Tibial artery (tissue), 4 donors: ENCODE measurements at regions not wholly inside any gene's neighbourhood (a gene's known extent, or its start where the extent isn't known, plus 50 kb on each side); places are given as distances from the start of the nearest gene placed in this dataset.

Source experiments
- DNase-seq, 2 donors: peaks; one replicate each; pipeline ENCODE4 v3.0.0-alpha.2; 2019
- H3K27ac ChIP-seq, 2 donors: fragments of 200-600 bp; sonication (generic) in 1 of 2; 1 replicate in 1 of 2; 2 replicates in 1 of 2; pipeline ENCODE4 v1.5.1; 2018 to 2019; ENCODE audit warnings: mild to moderate bottlenecking in 1 of 2
- H3K27me3 ChIP-seq, 2 donors: fragments of 200-600 bp; sonication (generic) in 1 of 2; one replicate each; pipeline versions ENCODE4 v1.5.1 to v1.6.0; 2016 to 2019
- H3K36me3 ChIP-seq, 3 donors: fragments of 200-600 bp; sonication (generic) in 2 of 3; one replicate each; pipeline ENCODE4 v1.5.1; 2016 to 2019; ENCODE audit warnings: mild to moderate bottlenecking in 2 of 3
- H3K4me1 ChIP-seq, 4 donors: fragments of 200-600 bp; sonication (generic) in 2 of 4; 1 replicate in 3 of 4; 2 replicates in 1 of 4; pipeline ENCODE4 v1.5.1; 2016 to 2019
- H3K4me3 ChIP-seq, 2 donors: fragments of 200-600 bp; sonication (generic) in 1 of 2; 1 replicate in 1 of 2; 2 replicates in 1 of 2; pipeline ENCODE4 v1.5.1; 2018 to 2019; ENCODE audit warnings: mild to moderate bottlenecking in 2 of 2
- H3K9me3 ChIP-seq, 3 donors: fragments of 200-600 bp; sonication (generic) in 1 of 3; one replicate each; pipeline ENCODE4 v1.5.1; 2016 to 2019
- CTCF ChIP-seq, 2 experiments: fragments of 200-600 bp in 1 of 2; fragments of 450-650 bp in 1 of 2; IDR thresholded peaks; one replicate each; pipeline ENCODE4 v1.5.1; 2017 to 2019; ENCODE audit warnings: antibody characterized with exemption in 2 of 2, mild to moderate bottlenecking in 1 of 2, moderate library complexity in 1 of 2
- intact Hi-C: fragments of 100-400 bp; cut with DNase I; formaldehyde crosslinking; loops from one replicate; pipeline ENCODE4 v1.15.0; 2023; ENCODE audit warnings: low total_unique reads

DNA sequence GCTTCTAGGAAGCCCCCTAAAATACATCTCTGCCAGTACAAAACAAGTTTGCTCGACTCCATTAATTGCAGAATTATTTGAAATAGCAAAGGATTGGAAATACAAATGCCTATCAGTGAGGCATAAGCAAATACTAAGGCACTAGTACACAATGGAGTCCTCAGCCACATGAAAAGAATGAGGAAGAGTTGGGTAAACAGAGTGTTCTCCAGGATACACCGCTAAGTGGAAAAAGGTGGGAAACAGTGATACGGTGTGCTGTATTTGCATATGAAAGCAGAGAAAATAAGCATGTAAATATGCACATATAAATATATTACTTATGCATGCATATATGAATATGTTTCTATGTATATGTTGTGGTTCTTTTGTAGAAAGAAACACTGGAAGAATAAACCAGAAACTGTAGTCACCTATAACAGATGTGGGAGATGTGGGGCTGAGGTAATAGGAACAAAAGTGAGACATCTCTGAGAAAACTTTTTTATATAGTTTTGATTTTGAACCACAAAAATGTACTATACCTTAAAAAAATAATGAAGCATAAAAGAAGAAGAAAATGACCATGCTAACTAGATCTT lies 143.4 kb upstream of the MYLIP start:
- TF ChIP-seq CTCF (IDR thresholded peaks at IDR 0.05), result no peak
- Histone ChIP-seq H3K4me3 (no peak overlapping the region), H3K9me3 (no peaks in the 10 kb centered on the region), H3K27ac (no peak overlapping the region), H3K4me1 (no peaks in the 10 kb centered on the region), H3K27me3 (peaks cover 0 to 3% of the 10 kb centered on the region in 2 donors), H3K36me3 (no peaks in the 10 kb centered on the region)
- DNase-seq, result no peak
- intact Hi-C loops, result no loop called here

GRCh38 chr6:15981956-15982355 lies 146.9 kb upstream of the MYLIP start:
- DNase-seq, result no peak
- Histone ChIP-seq H3K4me1 (no peaks in the 10 kb centered on the region), H3K9me3 (no peaks in the 10 kb centered on the region), H3K27ac (no peak overlapping the region), H3K4me3 (no peak overlapping the region), H3K36me3 (no peaks in the 10 kb centered on the region), H3K27me3 (peaks cover 0 to 3% of the 10 kb centered on the region in 2 donors)
- TF ChIP-seq CTCF (IDR thresholded peaks at IDR 0.05), result no peak
- intact Hi-C loops, result no loop called here

DNA sequence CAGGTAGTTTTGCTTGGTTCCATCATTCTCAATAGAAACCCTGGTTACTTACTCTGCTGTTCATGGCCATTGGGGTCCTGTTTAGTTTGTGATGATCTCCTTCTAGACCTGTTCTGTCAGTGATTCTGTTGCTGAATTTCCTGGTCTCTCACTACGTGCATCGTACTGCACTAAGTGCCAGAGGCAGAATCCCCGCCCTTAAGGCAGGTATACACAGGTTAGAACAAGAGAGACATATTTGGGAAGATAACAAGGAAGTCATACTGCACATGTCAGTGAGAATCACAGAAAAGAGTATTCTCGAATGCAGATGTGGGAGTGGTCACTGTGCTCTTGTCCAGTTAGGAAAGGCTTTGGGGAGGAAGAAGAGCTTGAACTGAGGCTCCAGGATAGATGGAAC lies 148.1 kb upstream of the MYLIP start:
- H3K4me3 ChIP-seq, result no peak overlapping the region
- no peaks in the 10 kb centered on the region for H3K4me1 ChIP-seq
- H3K27me3 ChIP-seq, result peaks cover 0 to 3% of the 10 kb centered on the region in 2 donors
- no peaks in the 10 kb centered on the region for H3K36me3 ChIP-seq
- no peak for DNase-seq
- no peak overlapping the region for H3K27ac ChIP-seq
- intact Hi-C loops, result no loop called here
- no peaks in the 10 kb centered on the region for H3K9me3 ChIP-seq
- TF ChIP-seq CTCF (IDR thresholded peaks at IDR 0.05), result no peak

GRCh38 chr6:15978426-15978825 lies 150.5 kb upstream of the MYLIP start:
- Histone ChIP-seq H3K4me3 (no peak overlapping the region), H3K4me1 (no peaks in the 10 kb centered on the region), H3K27ac (no peak overlapping the region), H3K9me3 (no peaks in the 10 kb centered on the region), H3K27me3 (peaks cover 0 to 2% of the 10 kb centered on the region in 2 donors), H3K36me3 (no peaks in the 10 kb centered on the region)
- no peak for DNase-seq
- intact Hi-C loops, result no loop called here
- no peak for TF ChIP-seq CTCF (IDR thresholded peaks at IDR 0.05)

- Histone ChIP-seq H3K36me3 (no peaks in the 10 kb centered on the region), H3K27ac (no peak overlapping the region), H3K27me3 (no peaks in the 10 kb centered on the region), H3K9me3 (no peaks in the 10 kb centered on the region), H3K4me1 (no peaks in the 10 kb centered on the region), H3K4me3 (no peak overlapping the region)
- DNase-seq, result no peak
- intact Hi-C loops, result no loop called here
- TF ChIP-seq CTCF (IDR thresholded peaks at IDR 0.05), result no peak
Measured at GRCh38 chr6:15977050-15977449, 151.8 kb upstream of the MYLIP start.

DNA sequence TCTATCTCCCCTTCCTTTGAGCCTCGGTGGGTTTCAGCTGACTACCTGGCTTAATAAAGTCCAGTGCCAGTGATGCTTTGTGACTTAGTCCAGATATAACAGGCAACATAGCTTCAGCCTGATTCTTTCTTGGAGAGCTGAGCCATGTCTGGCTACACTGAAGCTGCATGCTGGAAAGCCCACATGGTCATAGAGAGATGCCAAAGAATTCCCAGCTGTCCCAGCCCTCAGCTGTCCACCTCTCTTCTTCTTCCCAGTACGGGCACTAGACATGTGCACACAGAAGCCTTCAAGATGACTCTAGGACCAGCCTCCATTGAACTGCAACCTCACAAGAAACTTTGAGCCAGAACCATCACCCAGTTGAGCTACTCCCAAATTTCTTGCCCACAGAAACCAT lies 154.1 kb upstream of the MYLIP start:
- Histone ChIP-seq H3K9me3 (no peaks in the 10 kb centered on the region), H3K36me3 (no peaks in the 10 kb centered on the region), H3K4me3 (no peak overlapping the region), H3K27me3 (no peaks in the 10 kb centered on the region), H3K27ac (no peak overlapping the region), H3K4me1 (no peaks in the 10 kb centered on the region)
- intact Hi-C loops, result no loop called here
- TF ChIP-seq CTCF (IDR thresholded peaks at IDR 0.05), result no peak
- DNase-seq, result no peak
